ENCODE measurements at regions not wholly inside any gene's neighbourhood (a gene's known extent, or its start where the extent isn't known, plus 50 kb on each side); places are given as distances from the start of the nearest gene placed in this dataset.

DNA sequence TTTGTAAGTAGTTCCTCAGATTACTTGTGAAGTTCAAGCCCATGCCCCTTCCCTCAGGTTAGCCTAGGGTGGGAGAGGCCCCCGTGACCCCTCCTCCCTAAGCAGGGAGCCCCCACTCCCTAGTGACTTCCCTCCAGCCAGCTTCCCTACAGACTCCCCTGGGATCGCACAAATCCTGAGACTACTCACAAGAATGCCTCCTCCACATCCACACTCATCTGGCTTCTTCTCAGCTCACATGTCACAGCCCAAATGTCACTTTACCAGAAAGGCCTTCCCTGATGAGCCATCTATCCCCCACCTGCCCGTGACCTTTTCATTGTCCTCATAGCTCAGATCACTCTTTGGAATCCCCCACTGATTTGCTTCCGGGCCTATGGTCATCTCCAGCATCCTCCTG, 96.7 kb upstream of the ARAP3 start:
- TF ChIP-seq, protein P1, sequence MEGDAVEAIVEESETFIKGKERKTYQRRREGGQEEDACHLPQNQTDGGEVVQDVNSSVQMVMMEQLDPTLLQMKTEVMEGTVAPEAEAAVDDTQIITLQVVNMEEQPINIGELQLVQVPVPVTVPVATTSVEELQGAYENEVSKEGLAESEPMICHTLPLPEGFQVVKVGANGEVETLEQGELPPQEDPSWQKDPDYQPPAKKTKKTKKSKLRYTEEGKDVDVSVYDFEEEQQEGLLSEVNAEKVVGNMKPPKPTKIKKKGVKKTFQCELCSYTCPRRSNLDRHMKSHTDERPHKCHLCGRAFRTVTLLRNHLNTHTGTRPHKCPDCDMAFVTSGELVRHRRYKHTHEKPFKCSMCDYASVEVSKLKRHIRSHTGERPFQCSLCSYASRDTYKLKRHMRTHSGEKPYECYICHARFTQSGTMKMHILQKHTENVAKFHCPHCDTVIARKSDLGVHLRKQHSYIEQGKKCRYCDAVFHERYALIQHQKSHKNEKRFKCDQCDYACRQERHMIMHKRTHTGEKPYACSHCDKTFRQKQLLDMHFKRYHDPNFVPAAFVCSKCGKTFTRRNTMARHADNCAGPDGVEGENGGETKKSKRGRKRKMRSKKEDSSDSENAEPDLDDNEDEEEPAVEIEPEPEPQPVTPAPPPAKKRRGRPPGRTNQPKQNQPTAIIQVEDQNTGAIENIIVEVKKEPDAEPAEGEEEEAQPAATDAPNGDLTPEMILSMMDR (IDR thresholded peaks at IDR 0.05; ENCODE audit: control extremely low read depth in 1 of 3, insufficient read depth in 1 of 3, low read depth in 1 of 3, low read length in 3 of 3) = no peak
- no peak for TF ChIP-seq JUN (IDR thresholded peaks at IDR 0.05; ENCODE audit: low read depth, low read length)
- no peak for TF ChIP-seq TCF12 (IDR thresholded peaks at IDR 0.05; ENCODE audit: low read depth, low read length)
- TF ChIP-seq BRCA1 (IDR thresholded peaks at IDR 0.05; ENCODE audit: low read depth, low read length) = no peak
- TF ChIP-seq SP2 (IDR thresholded peaks at IDR 0.05; ENCODE audit: low read length) = no peak
- no peak for TF ChIP-seq KDM1A (IDR thresholded peaks at IDR 0.05; ENCODE audit: borderline replicate concordance, low read length)
- TF ChIP-seq CHD2 (IDR thresholded peaks at IDR 0.05; ENCODE audit: low read length) = no peak
- no peak for TF ChIP-seq CEBPB (IDR thresholded peaks at IDR 0.05; ENCODE audit: low read depth, low read length)
- no peak for TF ChIP-seq POLR2A (IDR thresholded peaks at IDR 0.05; ENCODE audit: control extremely low read depth in 1 of 2, low read depth in 2 of 2, low read length in 2 of 2)

Data from H1 (cell line).